K562 (cell line): ENCODE measurements at regions not wholly inside any gene's neighbourhood (a gene's known extent, or its start where the extent isn't known, plus 50 kb on each side); places are given as distances from the start of the nearest gene placed in this dataset.

Experiments
- HOXB6 ChIP-seq: fragments of 250-450 bp; sonication (Bioruptor Pico); IDR thresholded peaks from 2 replicates; pipeline ENCODE4 v1.5.1; 2022; ENCODE audit warnings: mild to moderate bottlenecking, borderline replicate concordance
- POLR2A ChIP-seq: fragments of 450-650 bp; conservative IDR thresholded peaks from 2 replicates; pipeline ENCODE4 v1.6.1; 2016
- RAD21 ChIP-seq, 2 experiments: fragments of 250-450 bp in 1 of 2; fragments of 450-650 bp in 1 of 2; sonication (Bioruptor Pico) in 1 of 2; formaldehyde crosslinking in 1 of 2; IDR thresholded peaks in 1 of 2; conservative IDR thresholded peaks in 1 of 2; 2 replicates each; pipeline versions ENCODE4 v1.4.0 to v1.8.0; 2020 to 2022; ENCODE audit warnings: mild to moderate bottlenecking in 2 of 2, moderate library complexity in 1 of 2
- SMARCB1 ChIP-seq: IDR thresholded peaks from 2 replicates; pipeline ENCODE4 v1.6.1; 2011; ENCODE audit warnings: improper control_type of control experiment, low read depth; ENCODE audit not compliant: insufficient read length
- TCF3 ChIP-seq: sonication (generic); formaldehyde crosslinking; IDR thresholded peaks from 2 replicates; pipeline ENCODE4 v1.4.0; 2020; ENCODE audit warnings: mild to moderate bottlenecking, missing genetic modification reagents
- USF2 ChIP-seq: sonication (generic); formaldehyde crosslinking; IDR thresholded peaks from 2 replicates; pipeline ENCODE4 v1.5.0; 2020; ENCODE audit warnings: missing genetic modification reagents
- ZNF316 ChIP-seq: fragments of 450-650 bp; IDR thresholded peaks from 2 replicates; pipeline ENCODE4 v1.6.1; 2016

- no peak for TF ChIP-seq HOXB6
- TF ChIP-seq ZNF316: no peak
- TF ChIP-seq POLR2A: no peak
- no peak for TF ChIP-seq SMARCB1
- no peak for TF ChIP-seq TCF3 (CRISPR knock-in tag)
- TF ChIP-seq RAD21 (CRISPR knock-in tag; conservative IDR thresholded peaks at IDR 0.05 in 1 of 2, IDR thresholded peaks at IDR 0.05 in 1 of 2): no peak
- no peak for TF ChIP-seq USF2 (CRISPR knock-in tag)
Observed at GRCh38 chr13:54183728-54184127, 1155.1 kb downstream of the OLFM4 start.
